Smooth muscle cell (in vitro differentiated cells): ENCODE measurements at regions not wholly inside any gene's neighbourhood (a gene's known extent, or its start where the extent isn't known, plus 50 kb on each side); places are given as distances from the start of the nearest gene placed in this dataset.

Experiments
- DNase-seq: peaks from one replicate; lab custom pipeline; 2025; ENCODE audit not compliant: unreplicated experiment; lab: John Stamatoyannopoulos, UW
- H2AFZ ChIP-seq: fragments of 200-600 bp; sonication (generic); 2 replicates; pipeline ENCODE4 v1.6.0; 2016; ENCODE audit warnings: antibody characterized with exemption, low read depth, mild to moderate bottlenecking
- H3F3A ChIP-seq: fragments of 200-600 bp; sonication (generic); 2 replicates; pipeline ENCODE4 v1.6.0; 2017; ENCODE audit warnings: antibody characterized with exemption, low read depth
- H3K27ac ChIP-seq: fragments of 200-600 bp; sonication (generic); 2 replicates; pipeline ENCODE4 v1.5.1; 2016; ENCODE audit warnings: low read depth, mild to moderate bottlenecking
- H3K27me3 ChIP-seq: fragments of 200-600 bp; sonication (generic); 2 replicates; pipeline ENCODE4 v1.6.1; 2016; ENCODE audit warnings: low read depth, mild to moderate bottlenecking
- H3K36me3 ChIP-seq: fragments of 200-600 bp; sonication (generic); 2 replicates; pipeline ENCODE4 v1.5.1; 2016; ENCODE audit warnings: low read depth
- H3K4me1 ChIP-seq: fragments of 200-600 bp; sonication (generic); 2 replicates; pipeline ENCODE4 v1.5.1; 2016; ENCODE audit warnings: low read depth
- H3K4me2 ChIP-seq: fragments of 200-600 bp; sonication (generic); 2 replicates; pipeline ENCODE4 v1.6.0; 2016; ENCODE audit warnings: mild to moderate bottlenecking
- H3K4me3 ChIP-seq: fragments of 200-600 bp; sonication (generic); 2 replicates; pipeline ENCODE4 v1.5.1; 2016; ENCODE audit warnings: mild to moderate bottlenecking
- H3K79me2 ChIP-seq: fragments of 200-600 bp; sonication (generic); 2 replicates; pipeline ENCODE4 v1.6.0; 2016; ENCODE audit warnings: low read depth, mild to moderate bottlenecking
- H3K9ac ChIP-seq: fragments of 200-600 bp; sonication (generic); 2 replicates; pipeline ENCODE4 v1.6.0; 2016; ENCODE audit warnings: low read depth
- H3K9me3 ChIP-seq: fragments of 200-600 bp; sonication (generic); replicated peaks from 2 replicates; pipeline ENCODE4 v1.5.1; 2016; ENCODE audit warnings: low read depth
- H4K20me1 ChIP-seq: fragments of 200-600 bp; sonication (generic); 2 replicates; pipeline ENCODE4 v1.6.0; 2016; ENCODE audit warnings: low read depth
- WGBS: methylation state at CpG from one replicate; pipeline ENCODE4 v1.1.7; 2016; ENCODE audit warnings: low lambda C conversion rate; 5-methylcytosine and 5-hydroxymethylcytosine counted together
- TF ChIP-seq, protein P1 (sequence below): fragments of 200-600 bp; sonication (generic); IDR thresholded peaks from 2 replicates; pipeline ENCODE4 v1.5.1; 2017; ENCODE audit warnings: borderline replicate concordance, mild to moderate bottlenecking, antibody characterized with exemption; ENCODE audit not compliant: insufficient read depth, poor library complexity, severe bottlenecking

DNA sequence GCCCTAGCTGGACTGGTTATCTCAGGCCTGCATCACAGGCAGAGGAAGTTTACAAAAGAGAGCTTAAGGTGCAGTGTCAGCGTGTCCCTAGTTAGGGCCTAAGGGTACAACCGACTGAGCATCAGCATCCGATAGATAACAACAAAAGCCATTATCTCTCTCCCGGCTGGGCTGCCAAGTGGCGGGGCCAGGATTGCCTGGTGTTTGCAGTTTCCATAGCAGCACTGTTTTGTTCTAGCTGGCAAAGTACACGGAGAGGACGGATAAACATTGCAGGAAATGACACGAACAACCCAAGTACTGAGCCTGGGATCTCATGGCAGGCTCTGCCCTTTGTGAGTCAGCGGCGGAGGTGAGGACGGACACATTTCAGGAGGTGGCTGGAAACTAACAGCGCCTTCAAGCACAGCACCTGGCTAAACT is 104.7 kb upstream of the NOCT start:
- Histone ChIP-seq H3K27me3 (no peaks in the 10 kb centered on the region), H3K27ac (peak overlapping the region; percentile 87), H3K36me3 (no peaks in the 10 kb centered on the region), H3F3A (no peaks in the 10 kb centered on the region), H3K9ac (peak overlapping the region; percentile 82), H3K4me1 (peaks cover 7% of the 10 kb centered on the region), H3K4me2 (peak overlapping the region; percentile 62), H3K9me3 (no peaks in the 10 kb centered on the region), H3K4me3 (no peak overlapping the region), H4K20me1 (no peaks in the 10 kb centered on the region), H2AFZ (no peak overlapping the region), H3K79me2 (no peaks in the 10 kb centered on the region)
- TF ChIP-seq, protein P1, sequence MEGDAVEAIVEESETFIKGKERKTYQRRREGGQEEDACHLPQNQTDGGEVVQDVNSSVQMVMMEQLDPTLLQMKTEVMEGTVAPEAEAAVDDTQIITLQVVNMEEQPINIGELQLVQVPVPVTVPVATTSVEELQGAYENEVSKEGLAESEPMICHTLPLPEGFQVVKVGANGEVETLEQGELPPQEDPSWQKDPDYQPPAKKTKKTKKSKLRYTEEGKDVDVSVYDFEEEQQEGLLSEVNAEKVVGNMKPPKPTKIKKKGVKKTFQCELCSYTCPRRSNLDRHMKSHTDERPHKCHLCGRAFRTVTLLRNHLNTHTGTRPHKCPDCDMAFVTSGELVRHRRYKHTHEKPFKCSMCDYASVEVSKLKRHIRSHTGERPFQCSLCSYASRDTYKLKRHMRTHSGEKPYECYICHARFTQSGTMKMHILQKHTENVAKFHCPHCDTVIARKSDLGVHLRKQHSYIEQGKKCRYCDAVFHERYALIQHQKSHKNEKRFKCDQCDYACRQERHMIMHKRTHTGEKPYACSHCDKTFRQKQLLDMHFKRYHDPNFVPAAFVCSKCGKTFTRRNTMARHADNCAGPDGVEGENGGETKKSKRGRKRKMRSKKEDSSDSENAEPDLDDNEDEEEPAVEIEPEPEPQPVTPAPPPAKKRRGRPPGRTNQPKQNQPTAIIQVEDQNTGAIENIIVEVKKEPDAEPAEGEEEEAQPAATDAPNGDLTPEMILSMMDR, result no peak
- WGBS, result 20% methylated on average over 12 of the region's 12 CpGs
- DNase-seq, result no peak

DNA sequence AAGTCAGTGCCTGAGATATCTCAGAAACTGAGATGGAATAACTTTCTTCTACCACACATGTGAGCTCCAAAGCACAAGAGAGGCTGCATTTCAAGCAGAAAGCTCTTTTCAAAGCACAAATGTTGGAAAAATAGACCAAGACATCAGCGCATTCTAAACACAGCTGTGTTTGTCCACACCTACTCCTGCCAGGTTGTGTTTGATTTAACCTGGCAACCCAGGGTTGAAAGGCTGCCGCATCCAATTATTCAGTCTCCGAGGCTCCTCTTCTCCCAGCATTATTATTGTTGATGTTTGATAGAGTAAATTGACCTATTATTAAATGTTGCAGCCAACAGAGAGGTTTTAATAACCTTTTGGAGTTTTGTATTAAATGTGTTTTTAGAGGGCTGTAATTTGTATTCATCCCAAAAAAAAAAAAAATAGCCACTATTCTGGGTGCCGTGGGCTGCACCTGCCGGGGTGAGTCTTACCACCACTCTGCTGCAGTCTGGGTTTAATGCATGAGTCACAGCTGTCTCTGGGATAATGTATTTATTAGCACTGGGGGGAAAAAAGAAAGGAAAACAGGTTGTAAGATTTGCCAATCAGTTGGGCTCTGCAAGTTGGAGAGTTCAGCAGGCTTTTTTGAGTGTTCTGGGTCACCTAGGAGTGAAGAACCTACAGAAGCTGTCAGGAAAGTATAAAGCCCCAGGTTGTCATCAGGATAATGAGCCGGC is 105.2 kb upstream of the NOCT start:
- no peak overlapping the region for H2AFZ ChIP-seq
- peak overlapping the region; percentile 87 for H3K27ac ChIP-seq
- WGBS, result 58% methylated on average over 6 of the region's 6 CpGs
- H3K4me1 ChIP-seq, result peaks cover 7% of the 10 kb centered on the region
- H3K9ac ChIP-seq, result peak overlapping the region; percentile 82
- no peaks in the 10 kb centered on the region for H3K79me2 ChIP-seq
- no peaks in the 10 kb centered on the region for H3K27me3 ChIP-seq
- DNase-seq, result no peak
- H3K4me2 ChIP-seq, result peak overlapping the region; percentile 62
- H3K4me3 ChIP-seq, result no peak overlapping the region
- H3K36me3 ChIP-seq, result no peaks in the 10 kb centered on the region
- H3K9me3 ChIP-seq, result no peaks in the 10 kb centered on the region
- TF ChIP-seq, protein P1, result no peak
- no peaks in the 10 kb centered on the region for H4K20me1 ChIP-seq
- no peaks in the 10 kb centered on the region for H3F3A ChIP-seq

DNA sequence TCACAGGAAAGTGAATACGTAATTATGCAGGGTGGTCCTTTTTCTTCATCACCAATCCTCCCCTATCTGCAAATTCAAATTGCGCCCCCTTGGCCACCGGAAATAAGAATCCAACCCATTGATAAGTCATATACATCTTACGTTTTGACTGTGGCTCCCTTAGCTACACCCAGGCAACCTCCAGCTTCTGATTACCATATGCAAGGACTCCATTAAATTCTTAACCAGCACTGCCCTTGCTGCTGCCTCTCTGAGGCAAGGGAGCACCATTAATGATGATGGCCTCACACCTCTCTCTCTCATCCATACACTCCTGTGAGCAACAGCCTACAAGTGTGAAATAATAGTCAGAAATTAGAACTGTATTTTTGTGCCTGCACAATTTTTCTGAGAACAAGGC is 106.0 kb upstream of the NOCT start:
- no peaks in the 10 kb centered on the region for H3K27me3 ChIP-seq
- H3K4me1 ChIP-seq, result peaks cover 7% of the 10 kb centered on the region
- WGBS, result 88% methylated on average over 4 of the region's 4 CpGs
- no peaks in the 10 kb centered on the region for H3K9me3 ChIP-seq
- H3K4me2 ChIP-seq, result no peak overlapping the region
- H3K4me3 ChIP-seq, result no peak overlapping the region
- no peaks in the 10 kb centered on the region for H3K79me2 ChIP-seq
- no peak overlapping the region for H3K9ac ChIP-seq
- H4K20me1 ChIP-seq, result no peaks in the 10 kb centered on the region
- H3K36me3 ChIP-seq, result no peaks in the 10 kb centered on the region
- no peaks in the 10 kb centered on the region for H3F3A ChIP-seq
- H3K27ac ChIP-seq, result no peak overlapping the region
- TF ChIP-seq, protein P1, result no peak
- no peak for DNase-seq
- no peak overlapping the region for H2AFZ ChIP-seq

DNA sequence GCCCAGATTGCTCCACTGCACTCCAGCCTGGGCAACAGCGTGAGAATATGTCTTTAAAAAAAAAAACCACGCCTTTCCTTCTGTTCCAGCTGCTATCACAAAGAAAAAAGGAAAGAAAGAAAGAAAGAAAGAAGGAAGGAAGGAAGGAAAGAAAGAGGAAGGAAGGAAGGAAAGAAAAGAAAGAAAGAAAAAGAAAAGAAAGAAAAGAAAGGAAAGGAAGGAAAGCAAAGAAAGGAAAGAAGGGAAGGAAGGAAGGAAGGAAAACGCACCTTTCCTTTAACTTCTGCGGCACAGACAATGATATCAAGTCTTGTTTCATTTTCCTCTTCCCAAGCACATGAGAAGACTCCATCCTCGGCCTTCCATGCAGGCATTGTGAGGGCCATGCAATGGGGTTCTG is 107.4 kb upstream of the NOCT start:
- H3K4me2 ChIP-seq, result no peak overlapping the region
- H3K79me2 ChIP-seq, result no peaks in the 10 kb centered on the region
- 92% methylated on average over 5 of the region's 5 CpGs for WGBS
- TF ChIP-seq, protein P1, result no peak
- no peaks in the 10 kb centered on the region for H3F3A ChIP-seq
- H3K27me3 ChIP-seq, result no peaks in the 10 kb centered on the region
- H3K9ac ChIP-seq, result no peak overlapping the region
- H3K4me3 ChIP-seq, result no peak overlapping the region
- no peak overlapping the region for H3K27ac ChIP-seq
- DNase-seq, result no peak
- H3K4me1 ChIP-seq, result peaks cover 7% of the 10 kb centered on the region
- H2AFZ ChIP-seq, result no peak overlapping the region
- no peaks in the 10 kb centered on the region for H3K36me3 ChIP-seq
- no peaks in the 10 kb centered on the region for H4K20me1 ChIP-seq
- no peaks in the 10 kb centered on the region for H3K9me3 ChIP-seq
